OCI-LY3 (cell line): ENCODE measurements at regions not wholly inside any gene's neighbourhood (a gene's known extent, or its start where the extent isn't known, plus 50 kb on each side); places are given as distances from the start of the nearest gene placed in this dataset.

ENCODE experiments used
- EZH2phosphoT487 ChIP-seq: fragments of 200-600 bp; shearing (Covaris generic); IDR thresholded peaks from 2 replicates; pipeline ENCODE4 v1.6.1; 2018; ENCODE audit warnings: antibody characterized with exemption, mixed run types, low read depth
- TF ChIP-seq, protein P1 (sequence below): fragments of 200-600, 300-600 bp; sonication (generic); IDR thresholded peaks from 2 replicates; pipeline ENCODE4 v1.5.1; 2014; ENCODE audit warnings: antibody characterized with exemption, low read length, low read depth

DNA sequence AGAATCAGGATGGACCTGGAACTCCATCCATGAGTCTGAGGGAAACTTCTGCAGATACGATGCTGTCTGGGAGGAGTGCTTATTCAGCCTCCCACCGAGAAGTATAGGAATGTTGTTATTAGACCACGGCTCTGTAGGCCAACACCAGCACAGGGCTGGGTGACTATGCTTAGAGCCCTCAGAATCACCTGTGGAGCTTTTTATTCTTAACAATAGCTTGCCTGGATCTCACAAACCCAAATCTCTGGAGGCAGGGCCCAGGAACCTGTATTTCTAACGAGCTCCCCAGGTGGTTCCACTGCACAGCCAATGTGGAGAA is 55.6 kb upstream of the ARID5B start:
- TF ChIP-seq, protein P1, sequence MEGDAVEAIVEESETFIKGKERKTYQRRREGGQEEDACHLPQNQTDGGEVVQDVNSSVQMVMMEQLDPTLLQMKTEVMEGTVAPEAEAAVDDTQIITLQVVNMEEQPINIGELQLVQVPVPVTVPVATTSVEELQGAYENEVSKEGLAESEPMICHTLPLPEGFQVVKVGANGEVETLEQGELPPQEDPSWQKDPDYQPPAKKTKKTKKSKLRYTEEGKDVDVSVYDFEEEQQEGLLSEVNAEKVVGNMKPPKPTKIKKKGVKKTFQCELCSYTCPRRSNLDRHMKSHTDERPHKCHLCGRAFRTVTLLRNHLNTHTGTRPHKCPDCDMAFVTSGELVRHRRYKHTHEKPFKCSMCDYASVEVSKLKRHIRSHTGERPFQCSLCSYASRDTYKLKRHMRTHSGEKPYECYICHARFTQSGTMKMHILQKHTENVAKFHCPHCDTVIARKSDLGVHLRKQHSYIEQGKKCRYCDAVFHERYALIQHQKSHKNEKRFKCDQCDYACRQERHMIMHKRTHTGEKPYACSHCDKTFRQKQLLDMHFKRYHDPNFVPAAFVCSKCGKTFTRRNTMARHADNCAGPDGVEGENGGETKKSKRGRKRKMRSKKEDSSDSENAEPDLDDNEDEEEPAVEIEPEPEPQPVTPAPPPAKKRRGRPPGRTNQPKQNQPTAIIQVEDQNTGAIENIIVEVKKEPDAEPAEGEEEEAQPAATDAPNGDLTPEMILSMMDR: no peak
- TF ChIP-seq EZH2phosphoT487: no peak
